A204.1 (cell line): ENCODE measurements at regions not wholly inside any gene's neighbourhood (a gene's known extent, or its start where the extent isn't known, plus 50 kb on each side); places are given as distances from the start of the nearest gene placed in this dataset.
"Not testable (repeated sequence)": the region's sequence is repeated elsewhere in the genome, so short reads cannot be mapped to it uniquely, and the experiment has no call there.

Source experiments
- FAIRE-seq: peaks from 2 replicates; lab custom pipeline; 2012; peaks lifted over from hg19 to GRCh38; lab: Jason Lieb, UNC

DNA sequence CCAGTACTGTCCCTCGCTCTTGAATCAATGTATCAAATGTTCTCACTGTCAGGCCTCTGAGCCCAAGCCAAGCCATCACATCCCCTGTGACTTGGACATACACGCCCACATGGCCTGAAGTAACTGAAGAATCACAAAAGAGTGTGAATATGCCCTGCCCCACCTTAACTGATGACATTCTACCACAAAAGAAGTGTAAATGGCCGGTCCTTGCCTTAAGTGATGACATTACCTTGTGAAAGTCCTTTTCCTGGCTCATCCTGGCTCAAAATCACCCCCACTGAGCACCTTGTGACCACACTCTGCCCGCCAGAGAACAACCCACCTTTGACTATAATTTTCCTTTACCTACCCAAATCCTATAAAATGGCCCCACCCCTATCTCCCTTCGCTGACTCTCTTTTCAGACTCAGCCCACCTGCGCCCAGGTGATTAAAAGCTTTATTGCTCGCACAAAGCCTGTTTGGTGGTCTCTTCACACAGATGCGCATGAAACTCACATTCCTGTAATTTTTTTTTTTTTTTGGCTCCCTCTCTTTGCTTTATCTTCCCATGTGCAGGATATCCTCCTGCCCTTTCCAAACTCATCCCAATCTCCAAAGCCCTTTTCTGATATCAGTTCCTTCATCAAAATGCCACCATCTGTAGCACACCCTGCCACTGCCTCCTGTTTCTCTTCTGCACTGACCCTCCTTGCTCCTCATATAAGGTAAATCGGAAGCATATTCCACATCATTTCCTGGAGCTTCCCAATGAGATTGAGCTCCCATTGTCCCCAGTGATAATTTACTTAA is 255.7 kb upstream of the SPTLC3 start:
- not testable (repeated sequence) for FAIRE-seq

DNA sequence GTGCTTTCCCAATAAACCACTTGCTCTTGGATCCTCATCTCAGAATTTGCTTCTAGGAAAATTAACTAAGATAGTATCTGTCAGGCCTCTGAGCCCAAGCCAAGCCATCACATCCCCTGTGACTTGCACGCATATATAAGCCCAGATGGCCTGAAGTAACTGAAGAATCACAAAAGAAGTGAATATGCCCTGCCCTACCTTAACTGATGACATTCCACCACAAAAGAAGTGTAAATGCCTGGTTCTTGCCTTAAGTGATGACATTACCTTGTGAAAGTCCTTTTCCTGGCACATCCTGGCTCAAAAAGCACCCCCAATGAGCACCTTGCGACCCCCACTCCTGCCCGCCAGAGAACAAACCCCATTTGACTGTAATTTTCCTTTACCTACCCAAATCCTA is 255.0 kb upstream of the SPTLC3 start:
- not testable (repeated sequence) for FAIRE-seq

- FAIRE-seq: not testable (repeated sequence)
Observed at GRCh38 chr20:12759493-12759892, 249.3 kb upstream of the SPTLC3 start.

- no peak for FAIRE-seq
Observed at GRCh38 chr20:12762725-12763124, 246.0 kb upstream of the SPTLC3 start.

DNA sequence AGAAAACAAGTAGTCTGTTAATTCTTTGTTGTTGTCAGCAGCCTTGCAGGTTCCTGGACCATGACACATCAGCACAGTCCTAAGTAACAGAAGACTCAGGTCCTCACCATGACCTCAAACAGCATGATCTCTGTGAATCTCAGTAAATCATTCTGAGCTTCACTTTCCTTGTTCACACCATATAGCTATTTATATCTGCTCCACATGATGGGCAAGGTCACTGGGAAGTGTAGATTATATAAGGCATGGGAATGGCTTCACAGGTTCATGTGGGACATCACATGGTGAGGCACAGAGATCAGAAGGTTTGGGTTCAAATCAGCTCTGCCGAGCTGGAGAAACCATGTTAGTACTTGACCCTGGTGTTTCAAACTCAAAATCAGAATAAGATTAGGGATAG is 245.4 kb upstream of the SPTLC3 start:
- FAIRE-seq: no peak

- FAIRE-seq: no peak
Observed at GRCh38 chr20:12764053-12764452, 244.7 kb upstream of the SPTLC3 start.

DNA sequence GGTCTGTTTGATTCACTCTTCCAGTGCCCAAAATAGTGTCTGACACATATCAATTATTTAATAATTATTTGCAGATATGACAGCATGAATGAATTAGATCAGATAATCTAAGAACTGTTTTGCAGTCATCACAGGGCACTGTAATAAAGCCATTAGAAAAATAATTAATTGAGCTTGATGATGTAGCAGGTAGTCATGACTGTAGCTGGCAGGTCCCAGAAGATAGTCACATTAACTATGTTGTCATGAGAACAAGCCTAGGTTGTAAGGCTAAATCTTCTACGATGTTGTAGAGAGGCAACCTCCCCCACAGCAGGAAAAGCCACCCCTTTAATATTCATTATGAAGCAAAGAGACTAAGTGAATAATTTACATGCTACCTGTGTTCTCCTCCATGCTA is 243.9 kb upstream of the SPTLC3 start:
- no peak for FAIRE-seq

- FAIRE-seq: no peak
Observed at GRCh38 chr20:12773936-12774335, 234.8 kb upstream of the SPTLC3 start.

DNA sequence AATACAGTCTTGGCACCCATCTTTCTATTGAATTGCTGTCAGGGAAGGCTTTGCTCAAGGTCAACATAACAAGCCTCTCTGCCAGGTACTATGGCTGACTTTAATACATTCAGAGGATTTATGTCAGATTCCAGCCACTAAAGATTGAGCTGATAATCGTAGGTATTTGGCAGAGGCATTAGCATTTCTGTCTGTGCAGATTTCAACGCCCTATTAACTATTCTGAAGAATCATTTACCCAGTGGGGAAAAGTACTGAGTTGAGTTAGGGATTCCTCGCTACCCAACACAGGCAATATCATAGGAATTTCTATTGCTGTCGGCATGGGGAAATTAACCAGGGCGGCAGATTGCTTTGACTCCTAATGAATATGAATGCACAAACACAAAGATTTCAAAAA is 233.7 kb upstream of the SPTLC3 start:
- no peak for FAIRE-seq

GRCh38 chr20:12777016-12777415 is 231.8 kb upstream of the SPTLC3 start:
- no peak for FAIRE-seq

DNA sequence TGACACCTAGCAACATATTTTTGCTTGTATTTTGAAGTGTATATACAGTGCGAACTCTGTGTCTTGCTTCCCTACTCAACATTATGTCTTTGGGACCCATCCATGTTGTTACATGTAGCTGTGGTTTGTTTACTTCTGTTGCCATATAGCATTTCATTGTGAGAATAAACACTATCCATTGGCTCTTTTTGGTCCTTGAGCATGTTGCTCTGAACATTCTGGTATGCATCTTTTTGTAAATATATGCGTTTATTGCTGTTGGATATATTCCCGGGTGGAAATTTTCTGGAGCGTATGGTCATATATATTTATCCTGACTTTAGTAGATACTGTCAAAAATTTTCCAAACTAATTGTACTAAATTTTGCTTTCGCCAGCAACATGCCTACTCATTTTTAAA is 222.5 kb upstream of the SPTLC3 start:
- no peak for FAIRE-seq

GRCh38 chr20:12788632-12789299 is 220.0 kb upstream of the SPTLC3 start:
- no peak for FAIRE-seq

DNA sequence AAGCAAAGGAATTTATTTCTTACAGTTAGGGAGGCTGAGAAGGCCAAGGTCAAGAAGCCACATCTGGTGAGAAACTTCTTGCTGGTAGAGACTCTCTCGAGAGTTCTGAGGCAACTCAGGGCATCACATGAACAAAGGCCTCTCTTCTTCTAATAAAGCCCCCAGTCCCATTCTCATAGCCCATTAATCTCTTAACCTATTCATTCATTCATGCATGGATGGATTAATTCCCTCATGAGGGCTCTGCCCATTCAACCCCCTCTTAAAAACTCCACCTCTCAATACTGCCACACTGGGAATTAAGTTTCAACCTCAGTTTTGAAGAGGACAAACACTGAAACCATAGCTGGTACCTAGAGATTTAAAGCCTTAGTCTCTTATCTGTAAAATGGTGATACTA is 217.9 kb upstream of the SPTLC3 start:
- no peak for FAIRE-seq

DNA sequence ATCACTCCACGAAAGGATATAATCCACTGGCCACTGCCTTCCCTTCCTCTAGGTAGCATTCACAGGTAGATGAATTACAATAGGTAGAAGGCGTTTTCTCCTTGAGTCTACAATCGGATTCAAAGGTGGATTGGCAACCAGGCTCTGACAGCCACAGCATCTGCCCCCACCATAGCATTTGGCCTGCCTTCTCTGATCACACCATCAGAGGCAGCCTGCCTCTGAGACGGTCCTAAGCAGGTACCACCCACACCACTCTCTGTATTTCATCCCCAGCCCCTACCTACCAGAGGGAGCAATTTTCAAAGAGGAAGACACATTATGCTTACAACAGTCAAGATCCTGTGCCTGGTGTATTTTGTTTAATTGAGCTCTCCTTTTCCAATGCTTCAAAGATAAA is 210.5 kb upstream of the SPTLC3 start:
- no peak for FAIRE-seq

GRCh38 chr20:12808006-12808567 is 200.7 kb upstream of the SPTLC3 start:
- FAIRE-seq: no peak

DNA sequence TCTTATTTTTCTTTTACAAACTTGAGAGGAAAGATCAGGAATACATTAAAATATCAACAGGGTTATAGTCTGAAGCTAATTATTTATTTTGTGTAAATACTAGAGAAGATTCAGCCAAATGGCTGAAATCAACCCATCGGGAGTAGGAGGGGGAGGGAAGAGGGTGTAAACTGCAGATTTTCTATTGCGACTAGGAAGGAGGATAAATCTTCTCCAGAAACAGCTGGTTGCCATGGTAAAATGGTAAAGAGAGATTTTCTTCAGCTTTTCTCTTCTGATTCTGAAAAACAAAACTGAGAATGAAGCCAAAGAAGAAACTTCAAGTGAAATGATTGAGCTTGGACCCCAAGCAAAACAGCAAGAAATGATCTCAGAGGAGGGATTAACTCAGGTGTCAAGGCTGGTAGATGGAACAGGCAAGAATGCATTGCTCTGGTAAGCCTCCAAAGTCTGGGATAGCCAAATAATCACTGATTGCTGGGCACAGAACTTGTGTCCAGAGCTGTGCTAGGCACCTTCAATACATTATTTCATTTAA is 193.5 kb upstream of the SPTLC3 start:
- no peak for FAIRE-seq

- no peak for FAIRE-seq
Observed at GRCh38 chr20:12815778-12816408, 192.9 kb upstream of the SPTLC3 start.

- FAIRE-seq: no peak
Observed at GRCh38 chr20:12821249-12821648, 187.5 kb upstream of the SPTLC3 start.

DNA sequence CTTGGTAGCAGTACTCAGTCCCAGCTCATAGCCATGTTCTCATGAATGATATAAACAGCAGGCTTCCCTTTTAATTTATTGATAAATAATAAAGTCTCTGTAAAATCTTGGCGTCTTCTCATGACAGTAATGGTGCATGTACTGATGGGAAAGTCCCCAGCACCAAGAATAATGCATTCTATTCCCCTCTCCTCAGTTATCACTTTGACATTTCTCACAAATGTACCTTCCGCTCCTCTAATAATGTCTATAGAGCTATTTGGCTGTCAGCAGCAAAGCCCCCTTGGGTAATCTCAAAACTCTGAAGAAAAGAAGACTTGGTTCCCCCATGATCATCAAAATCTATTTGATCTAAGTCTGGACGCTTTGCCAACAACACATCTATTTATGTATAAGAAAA is 185.0 kb upstream of the SPTLC3 start:
- no peak for FAIRE-seq

GRCh38 chr20:12824328-12825225 is 184.2 kb upstream of the SPTLC3 start:
- FAIRE-seq: no peak

GRCh38 chr20:12825226-12825595 is 183.6 kb upstream of the SPTLC3 start:
- no peak for FAIRE-seq

GRCh38 chr20:12827816-12828385 is 180.9 kb upstream of the SPTLC3 start:
- no peak for FAIRE-seq
